ENCODE measurements at regions not wholly inside any gene's neighbourhood (a gene's known extent, or its start where the extent isn't known, plus 50 kb on each side); places are given as distances from the start of the nearest gene placed in this dataset.

DNA sequence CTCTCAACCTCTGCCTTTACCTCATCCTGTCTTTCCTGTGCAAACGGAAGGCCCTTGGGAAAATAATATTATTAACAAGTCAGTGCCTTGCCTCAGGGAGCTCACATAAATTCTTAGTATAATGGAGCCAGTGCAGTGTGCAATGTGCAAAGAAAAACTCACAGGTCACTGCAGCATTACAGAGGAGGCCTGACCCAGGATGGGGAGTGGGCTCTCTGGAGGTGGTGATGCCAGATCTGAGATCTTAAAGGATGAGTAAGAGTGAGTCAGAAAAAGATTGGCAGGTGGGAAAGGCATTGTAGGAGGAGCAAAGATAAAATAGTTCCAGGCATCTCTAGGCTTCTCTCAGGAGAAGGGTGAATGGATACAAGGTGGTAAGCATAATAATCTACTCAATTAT, 185.6 kb upstream of the ADAMTS9 start (continued):
- TF ChIP-seq, protein P1, sequence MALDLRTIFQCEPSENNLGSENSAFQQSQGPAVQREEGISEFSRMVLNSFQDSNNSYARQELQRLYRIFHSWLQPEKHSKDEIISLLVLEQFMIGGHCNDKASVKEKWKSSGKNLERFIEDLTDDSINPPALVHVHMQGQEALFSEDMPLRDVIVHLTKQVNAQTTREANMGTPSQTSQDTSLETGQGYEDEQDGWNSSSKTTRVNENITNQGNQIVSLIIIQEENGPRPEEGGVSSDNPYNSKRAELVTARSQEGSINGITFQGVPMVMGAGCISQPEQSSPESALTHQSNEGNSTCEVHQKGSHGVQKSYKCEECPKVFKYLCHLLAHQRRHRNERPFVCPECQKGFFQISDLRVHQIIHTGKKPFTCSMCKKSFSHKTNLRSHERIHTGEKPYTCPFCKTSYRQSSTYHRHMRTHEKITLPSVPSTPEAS (tag by site-specific recombination; IDR thresholded peaks at IDR 0.05) = no peak

DNA sequence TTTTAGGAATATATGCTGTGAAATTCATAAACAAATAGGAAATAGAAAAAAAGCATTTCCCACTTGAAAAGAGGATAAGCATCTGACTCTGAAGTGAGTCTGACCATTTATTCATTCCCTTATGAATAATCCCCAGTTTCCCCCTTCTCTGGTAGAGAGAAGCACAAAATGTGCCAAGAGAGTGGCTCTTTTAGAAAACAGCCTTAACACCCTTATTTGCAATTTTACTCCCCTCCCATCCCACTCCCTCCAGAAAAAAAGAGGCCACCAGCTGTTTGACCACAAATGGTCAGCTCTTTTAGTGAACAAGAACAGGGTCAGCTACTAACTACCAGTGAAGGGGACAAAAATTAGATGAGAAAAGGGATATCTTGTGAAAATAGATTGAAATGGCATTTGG, 184.5 kb upstream of the ADAMTS9 start:
- no peaks in the 10 kb centered on the region for H3K4me1 ChIP-seq (ENCODE audit: control insufficient read depth, insufficient read depth, low read length)
- no peak overlapping the region for H3K4me3 ChIP-seq (ENCODE audit: low read depth, low read length)
- no peaks in the 10 kb centered on the region for H3K9me3 ChIP-seq (ENCODE audit: control insufficient read depth, insufficient read depth, low read depth, low read length)
- H3K36me3 ChIP-seq (ENCODE audit: control insufficient read depth in 2 of 2, insufficient read depth in 1 of 2, low read length in 2 of 2) = no peaks in the 10 kb centered on the region
- ChIA-PET POLR2A (no interaction called here), CTCF (interaction anchor here (0.7 kb wide), 1 partner anchor 298 kb away, joined by 3 read pairs; no protein-coding TSS in a partner anchor)
- H3K27ac ChIP-seq (ENCODE audit: extremely low read depth, low read depth, low read length) = no peak overlapping the region
- TF ChIP-seq, protein P2, sequence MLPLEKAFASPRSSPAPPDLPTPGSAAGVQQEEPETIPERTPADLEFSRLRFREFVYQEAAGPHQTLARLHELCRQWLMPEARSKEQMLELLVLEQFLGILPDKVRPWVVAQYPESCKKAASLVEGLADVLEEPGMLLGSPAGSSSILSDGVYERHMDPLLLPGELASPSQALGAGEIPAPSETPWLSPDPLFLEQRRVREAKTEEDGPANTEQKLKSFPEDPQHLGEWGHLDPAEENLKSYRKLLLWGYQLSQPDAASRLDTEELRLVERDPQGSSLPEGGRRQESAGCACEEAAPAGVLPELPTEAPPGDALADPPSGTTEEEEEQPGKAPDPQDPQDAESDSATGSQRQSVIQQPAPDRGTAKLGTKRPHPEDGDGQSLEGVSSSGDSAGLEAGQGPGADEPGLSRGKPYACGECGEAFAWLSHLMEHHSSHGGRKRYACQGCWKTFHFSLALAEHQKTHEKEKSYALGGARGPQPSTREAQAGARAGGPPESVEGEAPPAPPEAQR (tag by site-specific recombination; IDR thresholded peaks at IDR 0.05) = no peak
- TF ChIP-seq, protein P3, sequence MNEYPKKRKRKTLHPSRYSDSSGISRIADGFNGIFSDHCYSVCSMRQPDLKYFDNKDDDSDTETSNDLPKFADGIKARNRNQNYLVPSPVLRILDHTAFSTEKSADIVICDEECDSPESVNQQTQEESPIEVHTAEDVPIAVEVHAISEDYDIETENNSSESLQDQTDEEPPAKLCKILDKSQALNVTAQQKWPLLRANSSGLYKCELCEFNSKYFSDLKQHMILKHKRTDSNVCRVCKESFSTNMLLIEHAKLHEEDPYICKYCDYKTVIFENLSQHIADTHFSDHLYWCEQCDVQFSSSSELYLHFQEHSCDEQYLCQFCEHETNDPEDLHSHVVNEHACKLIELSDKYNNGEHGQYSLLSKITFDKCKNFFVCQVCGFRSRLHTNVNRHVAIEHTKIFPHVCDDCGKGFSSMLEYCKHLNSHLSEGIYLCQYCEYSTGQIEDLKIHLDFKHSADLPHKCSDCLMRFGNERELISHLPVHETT (tag by site-specific recombination; IDR thresholded peaks at IDR 0.05) = no peak
- TF ChIP-seq ZNF16 (tag by site-specific recombination; IDR thresholded peaks at IDR 0.05; ENCODE audit: low read depth) (no peak), MYNN (tag by site-specific recombination; IDR thresholded peaks at IDR 0.05; ENCODE audit: borderline replicate concordance) (no peak), ZNF335 (tag by site-specific recombination; conservative IDR thresholded peaks at IDR 0.05) (no peak), ZBTB17 (tag by site-specific recombination; IDR thresholded peaks at IDR 0.05) (no peak), ZNF677 (tag by site-specific recombination; IDR thresholded peaks at IDR 0.05) (no peak), OVOL3 (tag by site-specific recombination; IDR thresholded peaks at IDR 0.05) (no peak), MZF1 (tag by site-specific recombination; IDR thresholded peaks at IDR 0.05; ENCODE audit: borderline replicate concordance) (no peak), GFI1B (tag by site-specific recombination; IDR thresholded peaks at IDR 0.05) (no peak), ZNF155 (tag by site-specific recombination; IDR thresholded peaks at IDR 0.05) (no peak), ZNF19 (tag by site-specific recombination; IDR thresholded peaks at IDR 0.05; ENCODE audit: low read depth) (no peak), ZNF292 (tag by site-specific recombination; IDR thresholded peaks at IDR 0.05; ENCODE audit: borderline replicate concordance, low read depth) (no peak), ZNF211 (tag by site-specific recombination; IDR thresholded peaks at IDR 0.05; ENCODE audit: low read depth) (no peak)
- TF ChIP-seq, protein P4, sequence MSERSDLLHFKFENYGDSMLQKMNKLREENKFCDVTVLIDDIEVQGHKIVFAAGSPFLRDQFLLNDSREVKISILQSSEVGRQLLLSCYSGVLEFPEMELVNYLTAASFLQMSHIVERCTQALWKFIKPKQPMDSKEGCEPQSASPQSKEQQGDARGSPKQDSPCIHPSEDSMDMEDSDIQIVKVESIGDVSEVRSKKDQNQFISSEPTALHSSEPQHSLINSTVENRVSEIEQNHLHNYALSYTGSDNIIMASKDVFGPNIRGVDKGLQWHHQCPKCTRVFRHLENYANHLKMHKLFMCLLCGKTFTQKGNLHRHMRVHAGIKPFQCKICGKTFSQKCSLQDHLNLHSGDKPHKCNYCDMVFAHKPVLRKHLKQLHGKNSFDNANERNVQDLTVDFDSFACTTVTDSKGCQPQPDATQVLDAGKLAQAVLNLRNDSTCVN (tag by site-specific recombination; optimal IDR thresholded peaks at IDR 0.05) = no peak
- TF ChIP-seq, protein P5, sequence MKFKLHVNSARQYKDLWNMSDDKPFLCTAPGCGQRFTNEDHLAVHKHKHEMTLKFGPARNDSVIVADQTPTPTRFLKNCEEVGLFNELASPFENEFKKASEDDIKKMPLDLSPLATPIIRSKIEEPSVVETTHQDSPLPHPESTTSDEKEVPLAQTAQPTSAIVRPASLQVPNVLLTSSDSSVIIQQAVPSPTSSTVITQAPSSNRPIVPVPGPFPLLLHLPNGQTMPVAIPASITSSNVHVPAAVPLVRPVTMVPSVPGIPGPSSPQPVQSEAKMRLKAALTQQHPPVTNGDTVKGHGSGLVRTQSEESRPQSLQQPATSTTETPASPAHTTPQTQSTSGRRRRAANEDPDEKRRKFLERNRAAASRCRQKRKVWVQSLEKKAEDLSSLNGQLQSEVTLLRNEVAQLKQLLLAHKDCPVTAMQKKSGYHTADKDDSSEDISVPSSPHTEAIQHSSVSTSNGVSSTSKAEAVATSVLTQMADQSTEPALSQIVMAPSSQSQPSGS (tag by site-specific recombination; IDR thresholded peaks at IDR 0.05; ENCODE audit: low read depth) = no peak
- TF ChIP-seq, protein P6, sequence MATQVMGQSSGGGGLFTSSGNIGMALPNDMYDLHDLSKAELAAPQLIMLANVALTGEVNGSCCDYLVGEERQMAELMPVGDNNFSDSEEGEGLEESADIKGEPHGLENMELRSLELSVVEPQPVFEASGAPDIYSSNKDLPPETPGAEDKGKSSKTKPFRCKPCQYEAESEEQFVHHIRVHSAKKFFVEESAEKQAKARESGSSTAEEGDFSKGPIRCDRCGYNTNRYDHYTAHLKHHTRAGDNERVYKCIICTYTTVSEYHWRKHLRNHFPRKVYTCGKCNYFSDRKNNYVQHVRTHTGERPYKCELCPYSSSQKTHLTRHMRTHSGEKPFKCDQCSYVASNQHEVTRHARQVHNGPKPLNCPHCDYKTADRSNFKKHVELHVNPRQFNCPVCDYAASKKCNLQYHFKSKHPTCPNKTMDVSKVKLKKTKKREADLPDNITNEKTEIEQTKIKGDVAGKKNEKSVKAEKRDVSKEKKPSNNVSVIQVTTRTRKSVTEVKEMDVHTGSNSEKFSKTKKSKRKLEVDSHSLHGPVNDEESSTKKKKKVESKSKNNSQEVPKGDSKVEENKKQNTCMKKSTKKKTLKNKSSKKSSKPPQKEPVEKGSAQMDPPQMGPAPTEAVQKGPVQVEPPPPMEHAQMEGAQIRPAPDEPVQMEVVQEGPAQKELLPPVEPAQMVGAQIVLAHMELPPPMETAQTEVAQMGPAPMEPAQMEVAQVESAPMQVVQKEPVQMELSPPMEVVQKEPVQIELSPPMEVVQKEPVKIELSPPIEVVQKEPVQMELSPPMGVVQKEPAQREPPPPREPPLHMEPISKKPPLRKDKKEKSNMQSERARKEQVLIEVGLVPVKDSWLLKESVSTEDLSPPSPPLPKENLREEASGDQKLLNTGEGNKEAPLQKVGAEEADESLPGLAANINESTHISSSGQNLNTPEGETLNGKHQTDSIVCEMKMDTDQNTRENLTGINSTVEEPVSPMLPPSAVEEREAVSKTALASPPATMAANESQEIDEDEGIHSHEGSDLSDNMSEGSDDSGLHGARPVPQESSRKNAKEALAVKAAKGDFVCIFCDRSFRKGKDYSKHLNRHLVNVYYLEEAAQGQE (tag by site-specific recombination; IDR thresholded peaks at IDR 0.05) = no peak
- TF ChIP-seq, protein P7, sequence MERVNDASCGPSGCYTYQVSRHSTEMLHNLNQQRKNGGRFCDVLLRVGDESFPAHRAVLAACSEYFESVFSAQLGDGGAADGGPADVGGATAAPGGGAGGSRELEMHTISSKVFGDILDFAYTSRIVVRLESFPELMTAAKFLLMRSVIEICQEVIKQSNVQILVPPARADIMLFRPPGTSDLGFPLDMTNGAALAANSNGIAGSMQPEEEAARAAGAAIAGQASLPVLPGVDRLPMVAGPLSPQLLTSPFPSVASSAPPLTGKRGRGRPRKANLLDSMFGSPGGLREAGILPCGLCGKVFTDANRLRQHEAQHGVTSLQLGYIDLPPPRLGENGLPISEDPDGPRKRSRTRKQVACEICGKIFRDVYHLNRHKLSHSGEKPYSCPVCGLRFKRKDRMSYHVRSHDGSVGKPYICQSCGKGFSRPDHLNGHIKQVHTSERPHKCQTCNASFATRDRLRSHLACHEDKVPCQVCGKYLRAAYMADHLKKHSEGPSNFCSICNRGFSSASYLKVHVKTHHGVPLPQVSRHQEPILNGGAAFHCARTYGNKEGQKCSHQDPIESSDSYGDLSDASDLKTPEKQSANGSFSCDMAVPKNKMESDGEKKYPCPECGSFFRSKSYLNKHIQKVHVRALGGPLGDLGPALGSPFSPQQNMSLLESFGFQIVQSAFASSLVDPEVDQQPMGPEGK (tag by site-specific recombination; IDR thresholded peaks at IDR 0.05) = no peak
- TF ChIP-seq, protein P8, sequence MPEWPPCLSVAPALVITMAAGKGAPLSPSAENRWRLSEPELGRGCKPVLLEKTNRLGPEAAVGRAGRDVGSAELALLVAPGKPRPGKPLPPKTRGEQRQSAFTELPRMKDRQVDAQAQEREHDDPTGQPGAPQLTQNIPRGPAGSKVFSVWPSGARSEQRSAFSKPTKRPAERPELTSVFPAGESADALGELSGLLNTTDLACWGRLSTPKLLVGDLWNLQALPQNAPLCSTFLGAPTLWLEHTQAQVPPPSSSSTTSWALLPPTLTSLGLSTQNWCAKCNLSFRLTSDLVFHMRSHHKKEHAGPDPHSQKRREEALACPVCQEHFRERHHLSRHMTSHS (tag by site-specific recombination; IDR thresholded peaks at IDR 0.05) = no peak

Measured in HEK293 (cell line).